ENCODE measurements at regions not wholly inside any gene's neighbourhood (a gene's known extent, or its start where the extent isn't known, plus 50 kb on each side); places are given as distances from the start of the nearest gene placed in this dataset.

DNA sequence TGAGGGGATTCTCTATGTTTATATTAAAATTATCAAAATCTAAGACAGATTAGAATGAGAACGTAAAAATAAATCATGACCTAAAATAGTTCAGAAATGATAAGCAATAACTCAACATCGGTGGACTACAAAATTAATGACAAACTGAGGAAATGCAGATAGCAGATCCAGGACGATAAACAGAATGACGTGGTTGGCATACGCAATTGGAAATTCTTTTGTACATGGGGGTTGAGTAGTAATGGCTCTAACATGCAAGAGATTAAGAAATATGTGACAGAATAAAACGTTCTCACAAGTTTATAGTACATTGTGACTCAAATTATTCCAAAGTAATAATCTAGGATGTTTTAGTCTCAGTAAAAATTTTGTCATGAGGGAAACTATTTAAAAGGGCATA lies 575.2 kb upstream of the BRINP3 start:
- Histone ChIP-seq H3K4me3 (no peak overlapping the region), H3K4me1 (replicated peaks in 1 of 2; ENCODE audit: control insufficient read depth in 2 of 2, insufficient read depth in 2 of 2, low read length in 2 of 2) (no peaks in the 10 kb centered on the region), H3K9me1 (ENCODE audit: control insufficient read depth, insufficient read depth, low read length) (no peaks in the 10 kb centered on the region), H2AFZ (ENCODE audit: low read depth, low read length) (no peak overlapping the region), H3K9ac (ENCODE audit: insufficient read depth in 1 of 2, low read depth in 2 of 2, low read length in 2 of 2) (no peak overlapping the region), H3K79me2 (ENCODE audit: control insufficient read depth, insufficient read depth, low read length) (no peaks in the 10 kb centered on the region), H3K4me2 (ENCODE audit: insufficient read depth, low read length) (no peak overlapping the region), H4K20me1 (replicated peaks; ENCODE audit: control insufficient read depth, insufficient read depth, low read length) (no peaks in the 10 kb centered on the region), H3K27ac (ENCODE audit: extremely low read depth, low read depth, low read length) (no peak overlapping the region), H3K36me3 (ENCODE audit: control insufficient read depth, insufficient read depth, low read length) (no peaks in the 10 kb centered on the region), H3K27me3 (ENCODE audit: control insufficient read depth in 2 of 2, insufficient read depth in 2 of 2, low read length in 2 of 2) (no peaks in the 10 kb centered on the region), H3K9me3 (replicated peaks; ENCODE audit: control insufficient read depth, insufficient read depth, low read depth, low read length) (no peaks in the 10 kb centered on the region)
- DNase-seq (ENCODE audit: extremely low read depth in 1 of 4, low spot score in 3 of 4): no peak
- in situ Hi-C loops (cut with MboI) (no loop called here), intact Hi-C loops (cut with micrococcal nuclease) (no loop called here)
- 8% methylated on average over 6 of the region's 6 CpGs for WGBS (ENCODE audit: insufficient coverage, low coverage, missing lambda C conversion rate)
- no TSS peak for BruUV-seq (replicated peaks)
- TF ChIP-seq TBP (optimal IDR thresholded peaks at IDR 0.05; ENCODE audit: low read depth, low read length) (no peak), HCFC1 (IDR thresholded peaks at IDR 0.05; ENCODE audit: low read depth, low read length) (no peak), C11orf30 (IDR thresholded peaks at IDR 0.05; ENCODE audit: low read depth) (no peak), MAZ (CRISPR knock-in tag; conservative IDR thresholded peaks at IDR 0.05 in 1 of 2, IDR thresholded peaks at IDR 0.05 in 1 of 2) (no peak), ZNF76 (CRISPR knock-in tag; IDR thresholded peaks at IDR 0.05; ENCODE audit: borderline replicate concordance) (no peak), IFI16 (CRISPR knock-in tag; IDR thresholded peaks at IDR 0.05) (no peak), HNRNPLL (IDR thresholded peaks at IDR 0.05; ENCODE audit: low read depth, low read length, poor library complexity, severe bottlenecking) (no peak), NFIC (IDR thresholded peaks at IDR 0.05) (no peak)
- TF ChIP-seq, protein P1, sequence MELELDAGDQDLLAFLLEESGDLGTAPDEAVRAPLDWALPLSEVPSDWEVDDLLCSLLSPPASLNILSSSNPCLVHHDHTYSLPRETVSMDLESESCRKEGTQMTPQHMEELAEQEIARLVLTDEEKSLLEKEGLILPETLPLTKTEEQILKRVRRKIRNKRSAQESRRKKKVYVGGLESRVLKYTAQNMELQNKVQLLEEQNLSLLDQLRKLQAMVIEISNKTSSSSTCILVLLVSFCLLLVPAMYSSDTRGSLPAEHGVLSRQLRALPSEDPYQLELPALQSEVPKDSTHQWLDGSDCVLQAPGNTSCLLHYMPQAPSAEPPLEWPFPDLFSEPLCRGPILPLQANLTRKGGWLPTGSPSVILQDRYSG (tag; conservative IDR thresholded peaks at IDR 0.05; ENCODE audit: low read depth): no peak
- CTCF ChIA-PET (ENCODE audit: low intra/inter-chr PET ratio): no interaction called here
- ATAC-seq: no peak
- no peak for FAIRE-seq
- POLR2A ChIA-PET: no interaction called here
